Gastroesophageal sphincter (tissue), 4 donors: ENCODE measurements at regions not wholly inside any gene's neighbourhood (a gene's known extent, or its start where the extent isn't known, plus 50 kb on each side); places are given as distances from the start of the nearest gene placed in this dataset.

Experiments used
- ATAC-seq: fragments of 150-250 bp; one replicate; pipeline ENCODE4 v1.9.1; 2016; ENCODE audit warnings: mild to moderate bottlenecking, moderate library complexity
- H3K27ac ChIP-seq, 4 donors: fragments of 200-600 bp; sonication (generic) in 3 of 4; 1 replicate in 3 of 4; 2 replicates in 1 of 4; pipeline ENCODE4 v1.5.1; 2016 to 2019
- H3K27me3 ChIP-seq: fragments of 200-600 bp; sonication (generic); one replicate; pipeline ENCODE4 v1.5.1; 2019
- H3K36me3 ChIP-seq, 2 donors: fragments of 200-600 bp; sonication (generic); one replicate each; pipeline ENCODE4 v1.5.1; 2019; ENCODE audit warnings: control low read depth in 1 of 2
- H3K4me1 ChIP-seq, 3 donors: fragments of 200-600 bp; sonication (generic); 1 replicate in 2 of 3; 2 replicates in 1 of 3; pipeline ENCODE4 v1.5.1; 2016 to 2019; ENCODE audit warnings: control low read depth in 2 of 3
- H3K4me3 ChIP-seq, 2 donors: fragments of 200-600 bp; sonication (generic); one replicate each; pipeline ENCODE4 v1.5.1; 2019; ENCODE audit warnings: mild to moderate bottlenecking in 1 of 2, moderate library complexity in 1 of 2
- H3K9me3 ChIP-seq, 3 donors: fragments of 200-600 bp; sonication (generic); one replicate each; pipeline ENCODE4 v1.5.1; 2017 to 2019; ENCODE audit warnings: control low read depth in 2 of 3
- EP300 ChIP-seq: sonication (generic); formaldehyde crosslinking; IDR thresholded peaks from one replicate; pipeline ENCODE4 v1.6.1; 2017; ENCODE audit warnings: antibody characterized with exemption, mild to moderate bottlenecking
- POLR2A ChIP-seq, 2 donors: fragments of 450-650 bp; IDR thresholded peaks; one replicate each; pipeline ENCODE4 v1.6.1; 2017; ENCODE audit warnings: antibody characterized with exemption in 2 of 2, mild to moderate bottlenecking in 2 of 2, moderate library complexity in 1 of 2
- POLR2AphosphoS5 ChIP-seq: sonication (generic); formaldehyde crosslinking; IDR thresholded peaks from one replicate; pipeline ENCODE4 v1.6.1; 2017; ENCODE audit warnings: antibody characterized with exemption
- WGBS, 2 donors: methylation state at CpG; one replicate each; pipeline ENCODE4 v1.1.5; 2018; ENCODE audit warnings: low coverage in 1 of 2; 5-methylcytosine and 5-hydroxymethylcytosine counted together
- TF ChIP-seq, protein P1 (sequence below), 4 experiments: fragments of 200-600 bp in 2 of 4; fragments of 450-650 bp in 2 of 4; sonication (generic) in 1 of 4; IDR thresholded peaks; one replicate each; pipeline ENCODE4 v1.5.1; 2017 to 2019; ENCODE audit warnings: antibody characterized with exemption in 4 of 4, mild to moderate bottlenecking in 2 of 4, moderate library complexity in 2 of 4

DNA sequence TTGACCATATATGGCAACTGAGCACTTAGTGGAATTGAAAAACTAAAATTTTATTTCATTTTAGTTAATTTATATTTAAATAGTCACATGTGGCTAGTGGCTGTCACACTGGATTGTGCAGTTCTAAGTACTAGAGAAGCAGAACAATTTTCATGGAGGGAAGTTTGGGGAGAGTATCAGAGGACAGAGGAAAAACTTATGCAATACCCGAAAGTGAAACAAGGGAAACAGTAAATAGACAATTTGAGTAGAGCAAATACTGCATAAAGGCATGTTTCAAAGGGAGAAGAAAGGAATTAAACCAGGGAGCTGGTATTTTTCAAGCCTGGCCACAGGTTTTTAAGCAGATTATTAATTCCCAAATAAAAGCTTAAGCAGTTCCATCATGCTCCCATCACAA, 590.5 kb upstream of the RORB start:
- Histone ChIP-seq H3K27ac (no peak overlapping the region), H3K9me3 (no peaks in the 10 kb centered on the region), H3K27me3 (no peaks in the 10 kb centered on the region), H3K36me3 (no peaks in the 10 kb centered on the region), H3K4me1 (no peaks in the 10 kb centered on the region), H3K4me3 (no peak overlapping the region)
- WGBS, 2 donors: 57 to 68% methylated on average over 1 of the region's 1 CpG
- no peak for ATAC-seq
- no peak for TF ChIP-seq POLR2A (IDR thresholded peaks at IDR 0.05)
- TF ChIP-seq, protein P1, sequence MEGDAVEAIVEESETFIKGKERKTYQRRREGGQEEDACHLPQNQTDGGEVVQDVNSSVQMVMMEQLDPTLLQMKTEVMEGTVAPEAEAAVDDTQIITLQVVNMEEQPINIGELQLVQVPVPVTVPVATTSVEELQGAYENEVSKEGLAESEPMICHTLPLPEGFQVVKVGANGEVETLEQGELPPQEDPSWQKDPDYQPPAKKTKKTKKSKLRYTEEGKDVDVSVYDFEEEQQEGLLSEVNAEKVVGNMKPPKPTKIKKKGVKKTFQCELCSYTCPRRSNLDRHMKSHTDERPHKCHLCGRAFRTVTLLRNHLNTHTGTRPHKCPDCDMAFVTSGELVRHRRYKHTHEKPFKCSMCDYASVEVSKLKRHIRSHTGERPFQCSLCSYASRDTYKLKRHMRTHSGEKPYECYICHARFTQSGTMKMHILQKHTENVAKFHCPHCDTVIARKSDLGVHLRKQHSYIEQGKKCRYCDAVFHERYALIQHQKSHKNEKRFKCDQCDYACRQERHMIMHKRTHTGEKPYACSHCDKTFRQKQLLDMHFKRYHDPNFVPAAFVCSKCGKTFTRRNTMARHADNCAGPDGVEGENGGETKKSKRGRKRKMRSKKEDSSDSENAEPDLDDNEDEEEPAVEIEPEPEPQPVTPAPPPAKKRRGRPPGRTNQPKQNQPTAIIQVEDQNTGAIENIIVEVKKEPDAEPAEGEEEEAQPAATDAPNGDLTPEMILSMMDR (IDR thresholded peaks at IDR 0.05): no peak
- TF ChIP-seq POLR2AphosphoS5: no peak
- no peak for TF ChIP-seq EP300

DNA sequence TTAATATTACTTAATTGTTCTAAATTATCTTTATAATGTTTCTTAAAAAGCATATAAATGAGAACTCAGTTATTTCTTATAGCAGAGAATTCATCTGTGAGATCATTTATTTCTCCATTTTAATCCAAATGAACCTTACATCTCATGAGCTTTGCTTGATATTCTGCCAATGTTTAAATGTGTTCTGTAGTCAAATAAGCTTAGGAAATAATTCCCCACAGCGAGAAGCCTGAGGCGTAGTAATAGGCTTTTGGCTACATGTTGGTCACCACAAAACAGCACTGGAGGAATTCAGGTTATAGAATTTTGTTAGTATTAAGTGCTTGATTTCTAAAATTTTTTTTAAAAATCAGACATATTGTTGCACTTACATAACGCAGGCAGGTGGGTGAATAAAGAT, 585.3 kb upstream of the RORB start:
- no peaks in the 10 kb centered on the region for H3K27me3 ChIP-seq
- no peaks in the 10 kb centered on the region for H3K9me3 ChIP-seq
- H3K36me3 ChIP-seq: no peaks in the 10 kb centered on the region
- no peak overlapping the region for H3K4me3 ChIP-seq
- H3K27ac ChIP-seq: no peak overlapping the region
- TF ChIP-seq EP300 (no peak), POLR2AphosphoS5 (no peak)
- TF ChIP-seq, protein P1 (IDR thresholded peaks at IDR 0.05): no peak
- no peak for ATAC-seq
- no peaks in the 10 kb centered on the region for H3K4me1 ChIP-seq
- WGBS, 2 donors: 61 to 72% methylated on average over 3 of the region's 3 CpGs

DNA sequence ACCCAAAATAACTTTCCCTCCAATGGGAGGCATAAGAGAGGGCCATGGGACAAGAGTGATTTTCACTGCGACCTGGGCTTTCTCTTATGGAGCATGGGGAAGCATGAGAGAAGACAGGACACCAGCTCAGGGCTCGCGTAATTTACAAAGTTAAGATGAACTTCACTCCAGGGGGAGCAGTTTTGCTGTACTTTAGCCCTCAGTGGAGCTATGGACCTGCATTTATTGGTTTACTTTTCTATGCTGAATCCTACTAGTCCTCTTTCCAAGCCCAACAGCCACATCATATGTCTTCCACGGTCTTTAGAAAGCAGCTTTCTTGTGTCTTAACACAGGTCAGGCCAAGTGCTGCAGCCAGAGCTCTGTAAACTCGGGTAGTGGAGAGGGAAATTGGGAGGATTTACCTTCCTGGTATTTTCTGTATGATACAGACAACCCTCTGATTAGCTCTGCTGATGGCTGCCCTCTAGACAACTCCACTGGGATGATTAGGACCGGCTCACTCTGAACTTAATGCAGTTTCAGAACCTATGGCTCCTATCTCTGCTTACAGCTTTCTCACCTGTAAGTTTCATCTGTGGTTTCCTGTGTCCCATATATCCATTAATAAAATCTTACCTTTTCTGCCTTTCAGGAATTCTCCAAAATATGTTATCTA, 581.0 kb upstream of the RORB start:
- ATAC-seq: no peak
- TF ChIP-seq, protein P1 (IDR thresholded peaks at IDR 0.05): no peak
- TF ChIP-seq POLR2AphosphoS5: no peak
- TF ChIP-seq POLR2A (IDR thresholded peaks at IDR 0.05): no peak
- no peak for TF ChIP-seq EP300
- H3K4me3 ChIP-seq: no peak overlapping the region
- H3K9me3 ChIP-seq: no peaks in the 10 kb centered on the region
- H3K27ac ChIP-seq: no peak overlapping the region
- H3K27me3 ChIP-seq: no peaks in the 10 kb centered on the region
- WGBS, 2 donors: 21 to 35% methylated on average over 2 to 6 of the region's 6 CpGs
- no peaks in the 10 kb centered on the region for H3K36me3 ChIP-seq
- no peaks in the 10 kb centered on the region for H3K4me1 ChIP-seq

DNA sequence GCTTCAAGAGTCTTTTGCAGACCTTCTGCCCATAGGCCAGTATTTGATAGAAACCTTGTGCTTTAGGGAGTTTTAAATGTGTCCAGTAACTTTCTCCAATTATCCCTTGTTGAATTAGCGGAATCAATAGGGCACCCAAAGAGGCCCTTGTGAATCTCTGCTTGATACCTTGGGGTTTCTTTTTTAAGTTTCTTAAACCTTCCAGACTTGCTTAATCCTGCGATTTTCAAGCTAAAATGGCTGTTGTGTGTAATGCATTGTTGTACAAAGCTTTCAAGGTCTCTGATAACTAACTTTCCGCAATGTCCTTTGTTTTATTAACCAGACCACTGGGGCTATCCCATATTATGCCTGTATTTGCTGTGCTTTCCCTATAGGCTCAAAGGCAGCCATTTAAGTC, 577.4 kb upstream of the RORB start:
- Histone ChIP-seq H3K27ac (no peak overlapping the region), H3K4me1 (no peaks in the 10 kb centered on the region), H3K36me3 (no peaks in the 10 kb centered on the region), H3K4me3 (no peak overlapping the region), H3K9me3 (no peaks in the 10 kb centered on the region), H3K27me3 (no peaks in the 10 kb centered on the region)
- TF ChIP-seq POLR2AphosphoS5: no peak
- TF ChIP-seq, protein P1 (IDR thresholded peaks at IDR 0.05): no peak
- no peak for TF ChIP-seq EP300
- no peak for TF ChIP-seq POLR2A (IDR thresholded peaks at IDR 0.05)
- no peak for ATAC-seq
- WGBS, 2 donors: 96 to 100% methylated on average over 1 to 3 of the region's 3 CpGs

DNA sequence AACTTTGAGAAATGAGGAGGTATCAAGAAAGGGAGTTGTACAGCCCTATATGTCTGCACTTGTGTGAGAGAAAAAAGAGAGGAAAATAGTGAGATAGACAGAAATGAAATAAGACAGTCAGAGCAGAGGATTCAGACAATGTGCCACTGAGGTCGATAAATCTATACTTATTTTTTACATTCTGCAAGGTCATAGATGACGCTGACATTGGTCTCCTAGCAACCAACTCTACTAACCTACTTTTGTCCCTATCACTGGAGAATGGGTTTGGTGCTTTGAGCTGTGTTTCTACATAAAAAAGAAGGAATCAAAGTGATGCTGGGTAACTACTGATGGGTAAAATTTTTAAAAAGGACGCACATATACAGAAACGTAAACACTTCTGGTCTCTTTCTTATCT, 573.3 kb upstream of the RORB start:
- TF ChIP-seq EP300 (no peak), POLR2A (IDR thresholded peaks at IDR 0.05) (no peak), POLR2AphosphoS5 (no peak)
- TF ChIP-seq, protein P1 (IDR thresholded peaks at IDR 0.05): no peak
- no peaks in the 10 kb centered on the region for H3K4me1 ChIP-seq
- WGBS, 2 donors: 62 to 84% methylated on average over 4 of the region's 4 CpGs
- no peaks in the 10 kb centered on the region for H3K27me3 ChIP-seq
- no peak overlapping the region for H3K4me3 ChIP-seq
- no peak overlapping the region for H3K27ac ChIP-seq
- no peaks in the 10 kb centered on the region for H3K9me3 ChIP-seq
- no peaks in the 10 kb centered on the region for H3K36me3 ChIP-seq
- ATAC-seq: no peak
